Testis (tissue), 2 donors: ENCODE measurements at regions not wholly inside any gene's neighbourhood (a gene's known extent, or its start where the extent isn't known, plus 50 kb on each side); places are given as distances from the start of the nearest gene placed in this dataset.

Experiments used
- CTCF ChIP-seq, 3 experiments: fragments of 450-650 bp in 2 of 3; fragments of 200-600 bp in 1 of 3; sonication (generic) in 1 of 3; IDR thresholded peaks; one replicate each; pipeline ENCODE4 v1.5.1; 2016 to 2019; ENCODE audit warnings: antibody characterized with exemption in 3 of 3, mild to moderate bottlenecking in 2 of 3, moderate library complexity in 1 of 3
- POLR2A ChIP-seq: fragments of 450-650 bp; IDR thresholded peaks from one replicate; pipeline ENCODE4 v1.6.1; 2017; ENCODE audit warnings: antibody characterized with exemption, mild to moderate bottlenecking, moderate library complexity

DNA sequence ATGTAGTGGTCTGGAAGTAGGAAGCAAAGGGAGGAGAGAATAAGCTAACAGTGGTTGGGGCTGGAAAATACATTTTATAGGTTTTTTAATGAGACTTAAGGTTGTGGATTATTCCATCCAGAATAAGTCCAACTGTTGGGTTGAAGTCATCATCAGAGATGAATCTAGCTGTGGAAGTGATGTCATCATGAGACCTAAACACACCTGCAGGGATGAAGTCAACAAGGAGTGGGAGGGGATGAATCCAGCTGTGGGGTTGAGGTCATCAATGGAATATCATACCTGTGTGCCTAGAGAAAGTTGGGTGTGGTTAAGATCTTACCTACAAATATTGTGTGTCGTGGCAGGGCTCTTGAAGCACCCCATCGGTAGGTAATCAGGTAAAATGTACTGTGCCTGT lies 730.7 kb downstream of the RFPL4B start:
- no peak for TF ChIP-seq CTCF (IDR thresholded peaks at IDR 0.05)
- TF ChIP-seq POLR2A = no peak
